C4-2B (cell line): ENCODE measurements at regions not wholly inside any gene's neighbourhood (a gene's known extent, or its start where the extent isn't known, plus 50 kb on each side); places are given as distances from the start of the nearest gene placed in this dataset.

Source experiments
- ZFX ChIP-seq: fragments of 450-650 bp; IDR thresholded peaks from 2 replicates; pipeline ENCODE4 v1.6.1; 2017
- TF ChIP-seq, protein P1 (sequence below): fragments of 450-650 bp; conservative IDR thresholded peaks from 2 replicates; pipeline ENCODE4 v1.5.1; 2017; ENCODE audit warnings: mild to moderate bottlenecking

DNA sequence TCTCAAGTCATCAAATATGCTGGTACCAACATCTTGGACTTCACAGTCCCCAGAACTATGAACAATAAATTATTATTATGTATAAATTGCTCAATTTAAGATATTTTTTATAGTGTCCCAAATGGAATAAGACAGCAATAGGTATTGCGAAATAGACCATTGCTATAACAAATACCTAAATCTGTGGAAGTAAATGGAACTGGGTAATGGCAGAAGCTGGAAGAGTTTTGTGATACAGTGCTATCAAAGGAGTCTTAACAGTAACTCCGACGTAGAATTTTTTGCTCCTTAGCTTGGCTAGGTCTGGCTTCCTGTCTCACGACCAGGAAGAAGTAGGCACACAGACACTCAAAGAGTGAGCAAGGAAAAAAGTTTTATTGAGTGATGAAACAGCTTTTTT lies 1791.5 kb downstream of the PLA2G4A start:
- TF ChIP-seq, protein P1, sequence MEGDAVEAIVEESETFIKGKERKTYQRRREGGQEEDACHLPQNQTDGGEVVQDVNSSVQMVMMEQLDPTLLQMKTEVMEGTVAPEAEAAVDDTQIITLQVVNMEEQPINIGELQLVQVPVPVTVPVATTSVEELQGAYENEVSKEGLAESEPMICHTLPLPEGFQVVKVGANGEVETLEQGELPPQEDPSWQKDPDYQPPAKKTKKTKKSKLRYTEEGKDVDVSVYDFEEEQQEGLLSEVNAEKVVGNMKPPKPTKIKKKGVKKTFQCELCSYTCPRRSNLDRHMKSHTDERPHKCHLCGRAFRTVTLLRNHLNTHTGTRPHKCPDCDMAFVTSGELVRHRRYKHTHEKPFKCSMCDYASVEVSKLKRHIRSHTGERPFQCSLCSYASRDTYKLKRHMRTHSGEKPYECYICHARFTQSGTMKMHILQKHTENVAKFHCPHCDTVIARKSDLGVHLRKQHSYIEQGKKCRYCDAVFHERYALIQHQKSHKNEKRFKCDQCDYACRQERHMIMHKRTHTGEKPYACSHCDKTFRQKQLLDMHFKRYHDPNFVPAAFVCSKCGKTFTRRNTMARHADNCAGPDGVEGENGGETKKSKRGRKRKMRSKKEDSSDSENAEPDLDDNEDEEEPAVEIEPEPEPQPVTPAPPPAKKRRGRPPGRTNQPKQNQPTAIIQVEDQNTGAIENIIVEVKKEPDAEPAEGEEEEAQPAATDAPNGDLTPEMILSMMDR = no peak
- TF ChIP-seq ZFX = no peak
